SHP77 treated with DMSO at 0.1 percent for 48 hours (cell line): ENCODE measurements at regions not wholly inside any gene's neighbourhood (a gene's known extent, or its start where the extent isn't known, plus 50 kb on each side); places are given as distances from the start of the nearest gene placed in this dataset.
"Not testable (repeated sequence)": the region's sequence is repeated elsewhere in the genome, so short reads cannot be mapped to it uniquely, and the experiment has no call there.

Source experiments
- DNase-seq: peaks from one replicate; lab custom pipeline; 2025; lab: John Stamatoyannopoulos, UW

DNA sequence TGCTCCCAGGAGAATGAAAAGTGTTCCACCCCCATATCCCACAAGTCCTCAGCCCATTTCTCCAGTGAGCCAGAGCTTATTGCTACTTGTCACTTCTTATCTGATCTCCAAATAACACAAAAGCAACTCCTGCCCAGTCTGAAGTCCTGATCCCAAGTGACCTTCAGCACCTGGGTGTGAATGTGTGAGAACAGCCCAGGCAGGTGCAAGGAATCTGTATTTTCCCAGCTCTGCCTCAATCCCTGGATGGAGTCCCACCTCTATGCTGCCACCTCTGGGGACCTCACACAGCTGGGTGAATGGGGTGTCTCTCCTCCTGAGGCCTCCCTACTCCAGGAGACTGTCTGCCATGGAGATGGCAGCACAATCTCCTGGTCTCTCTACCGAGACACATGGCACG, 402.4 kb upstream of the PROX1 start:
- DNase-seq = no peak

DNA sequence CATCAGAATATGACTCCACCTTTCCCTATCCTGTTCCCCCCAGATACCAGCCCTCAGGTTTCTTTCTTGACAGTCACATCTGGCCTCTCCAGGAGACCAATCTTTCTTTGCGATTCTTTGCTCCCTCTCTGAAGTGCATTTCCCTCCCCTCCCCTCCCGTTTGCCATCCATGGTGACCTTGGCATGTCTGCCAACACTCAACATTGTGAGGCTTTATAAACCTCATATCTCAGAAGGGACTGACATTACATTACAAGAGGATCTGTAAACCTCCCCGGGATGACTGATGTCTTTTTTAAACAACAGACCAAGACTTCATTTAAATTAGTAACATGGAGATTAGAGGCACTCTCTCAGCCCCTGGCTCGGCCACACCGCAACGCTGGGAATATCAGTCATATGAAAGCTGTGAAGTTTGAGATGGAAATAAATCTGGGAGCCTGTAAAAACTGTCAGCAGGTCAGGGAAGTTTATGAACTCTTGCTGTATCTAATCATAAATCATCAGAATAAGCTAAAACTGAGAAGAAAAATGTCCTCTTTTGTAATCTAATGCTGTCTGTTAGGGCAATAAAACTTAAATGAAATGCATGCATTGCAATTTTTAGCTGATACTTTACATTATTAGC, 401.7 kb upstream of the PROX1 start:
- DNase-seq = no peak

DNA sequence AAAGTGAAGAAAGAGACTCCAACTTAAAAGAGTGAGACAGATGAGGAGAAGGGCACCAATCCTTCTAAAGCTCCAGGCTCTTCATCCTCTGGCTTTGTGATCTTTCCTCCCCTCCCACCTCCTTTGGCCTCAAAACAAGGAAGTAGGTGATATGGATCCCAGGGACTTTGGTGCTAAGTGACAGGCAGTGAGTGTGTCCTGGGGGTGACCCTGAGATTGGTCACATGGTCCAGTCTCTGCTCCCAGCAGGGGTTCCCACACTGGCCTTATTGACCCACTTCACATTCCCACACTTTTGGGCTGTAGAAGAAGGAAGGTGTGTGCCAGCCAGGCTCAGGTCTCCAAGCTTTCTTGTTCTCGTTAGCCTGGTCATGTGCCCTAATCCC, 401.2 kb upstream of the PROX1 start:
- no peak for DNase-seq

DNA sequence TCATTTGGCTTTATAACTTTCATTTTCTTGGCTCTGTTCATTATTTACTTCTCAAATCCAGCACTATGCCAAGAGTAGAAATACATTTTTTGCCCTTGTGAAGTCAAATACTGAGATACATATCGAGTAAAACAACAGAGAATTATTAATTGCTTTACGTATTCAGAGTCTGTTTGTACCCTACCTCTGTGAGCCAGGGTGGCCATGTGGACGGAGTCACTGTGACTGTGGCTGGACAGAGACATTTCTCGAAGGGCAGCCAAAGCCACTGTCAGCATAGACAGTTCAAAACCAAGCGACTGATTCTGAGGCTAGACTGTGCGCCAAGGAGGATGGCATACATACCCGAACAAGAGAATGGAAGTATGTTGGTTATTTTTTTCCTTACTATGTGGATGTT, 391.0 kb upstream of the PROX1 start:
- DNase-seq = no peak

DNA sequence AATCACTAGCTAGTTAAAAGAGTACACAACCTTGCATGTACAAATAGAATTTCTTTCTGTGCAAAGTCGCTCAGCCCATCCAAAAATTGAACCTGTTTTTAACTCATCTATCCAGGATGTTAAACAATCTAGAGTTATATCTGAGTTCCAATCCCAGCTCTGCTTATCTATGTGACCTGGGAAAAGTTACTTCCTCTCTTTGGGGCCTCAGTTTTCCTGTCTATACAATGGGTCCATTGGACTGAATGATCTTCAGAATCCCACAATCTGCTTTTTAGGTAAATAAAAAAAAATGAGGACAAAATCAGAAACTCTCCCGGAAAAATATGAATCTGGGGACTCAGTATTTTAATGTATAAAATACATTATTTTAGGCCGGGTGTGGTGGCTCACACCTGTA, 389.5 kb upstream of the PROX1 start:
- DNase-seq = no peak

DNA sequence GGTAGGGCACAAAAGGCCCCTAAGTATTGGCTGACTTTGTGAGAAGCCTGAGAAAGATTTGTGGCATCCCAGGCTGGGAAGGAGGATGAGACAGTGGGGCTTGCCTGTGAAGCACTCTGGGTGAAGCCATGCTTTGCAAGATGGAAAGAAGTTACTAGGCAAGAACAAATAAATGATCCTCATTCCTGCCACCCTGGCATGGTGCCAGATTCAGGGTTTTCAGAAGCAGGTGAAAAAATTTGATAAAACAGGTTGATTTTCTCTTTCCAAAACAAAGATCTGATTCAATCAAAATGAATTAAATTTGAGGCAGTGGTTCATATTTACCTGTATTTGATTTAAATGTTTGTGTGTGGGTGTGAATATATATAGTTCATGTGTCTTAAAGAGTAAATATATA, 386.9 kb upstream of the PROX1 start:
- no peak for DNase-seq

DNA sequence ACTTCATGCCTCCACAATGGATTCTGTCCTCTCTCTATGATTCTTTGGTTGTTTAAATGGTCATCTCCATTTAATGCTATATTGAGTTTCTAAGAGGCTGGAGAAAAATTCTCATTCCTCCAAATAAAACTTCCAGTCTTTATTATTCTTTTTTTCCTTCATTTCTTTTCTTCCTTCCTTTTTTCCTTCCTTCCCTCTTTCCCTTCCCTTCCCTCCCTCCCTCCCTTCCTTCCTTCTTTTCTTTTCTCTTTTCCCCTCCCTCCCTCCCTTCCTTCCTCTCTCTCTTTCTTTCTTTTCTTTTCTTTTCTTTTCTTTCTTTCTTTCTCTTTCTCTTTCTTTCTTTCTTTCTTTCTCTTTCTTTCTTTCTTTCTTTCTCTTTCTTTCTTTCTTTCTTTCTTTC, 386.1 kb upstream of the PROX1 start:
- not testable (repeated sequence) for DNase-seq

DNA sequence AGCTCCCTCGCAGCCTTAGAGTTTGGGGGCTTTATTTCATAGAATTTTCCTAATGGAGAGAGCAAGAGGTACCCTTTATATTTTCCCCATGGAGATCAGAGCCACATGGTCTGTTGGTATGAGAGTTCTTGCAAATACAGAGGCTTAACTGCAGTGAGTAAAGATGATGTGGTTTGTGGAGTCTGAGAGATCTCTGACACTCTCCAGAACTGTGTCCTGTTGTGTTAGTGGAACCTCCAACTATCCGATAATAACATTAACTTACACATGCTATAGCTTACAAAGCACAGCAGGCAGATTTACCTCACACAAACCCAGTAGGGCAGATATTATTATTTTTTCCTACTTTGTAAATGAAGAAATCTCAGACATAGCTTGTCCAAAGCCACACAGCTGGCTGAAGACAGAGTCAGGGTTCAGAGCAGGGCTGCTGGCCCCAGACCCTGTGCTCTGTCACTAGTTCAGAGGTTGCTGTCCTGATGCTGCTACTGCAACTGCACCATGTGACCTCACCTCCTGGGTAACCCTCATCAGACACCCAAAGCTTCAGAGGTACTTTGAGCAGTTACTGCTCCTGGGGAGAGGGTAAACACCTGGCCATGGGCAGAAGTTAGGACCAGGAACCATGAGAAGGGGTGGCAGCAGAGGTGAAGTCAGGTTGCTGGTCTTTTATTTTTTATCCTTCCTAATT, 384.8 kb upstream of the PROX1 start:
- DNase-seq = no peak

DNA sequence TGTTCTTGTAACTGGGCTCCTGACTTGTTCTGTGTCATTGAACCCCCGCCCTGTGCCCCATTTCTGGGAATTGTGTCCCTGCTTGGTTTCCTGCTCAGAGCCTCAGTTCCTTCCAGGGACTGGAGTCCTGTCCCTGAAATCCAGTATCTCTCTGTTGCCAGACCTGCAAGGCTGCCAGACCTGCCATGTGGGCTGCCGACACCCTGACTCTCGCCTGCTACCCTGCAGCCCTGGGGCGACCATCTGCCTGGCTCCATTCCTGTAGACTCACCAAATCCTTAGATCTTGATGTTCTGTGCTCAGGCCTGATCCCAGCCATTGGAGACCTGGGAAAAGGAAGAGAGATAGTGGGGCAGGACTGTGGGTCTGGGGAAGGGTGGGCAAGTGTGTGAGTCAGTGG, 383.3 kb upstream of the PROX1 start:
- DNase-seq = no peak

DNA sequence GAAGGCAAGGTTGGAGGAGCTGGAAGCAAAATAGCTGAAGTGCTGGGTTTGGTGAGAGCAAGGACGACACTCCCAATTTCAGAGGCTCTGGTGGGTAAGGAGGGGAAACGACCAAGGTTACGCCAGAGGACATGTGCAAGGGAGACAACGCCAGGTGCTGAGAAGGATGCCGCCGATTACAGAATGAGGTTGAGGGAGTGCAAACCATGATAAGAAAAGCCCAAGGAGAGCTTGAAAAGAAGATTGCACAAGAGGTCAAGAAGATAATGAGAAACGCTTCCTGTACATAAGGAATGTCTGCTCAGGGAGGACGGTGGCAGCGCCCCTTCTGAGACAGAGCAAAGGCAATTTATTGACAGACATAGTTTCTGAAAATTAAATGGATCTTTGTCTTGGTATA, 382.0 kb upstream of the PROX1 start:
- no peak for DNase-seq

DNA sequence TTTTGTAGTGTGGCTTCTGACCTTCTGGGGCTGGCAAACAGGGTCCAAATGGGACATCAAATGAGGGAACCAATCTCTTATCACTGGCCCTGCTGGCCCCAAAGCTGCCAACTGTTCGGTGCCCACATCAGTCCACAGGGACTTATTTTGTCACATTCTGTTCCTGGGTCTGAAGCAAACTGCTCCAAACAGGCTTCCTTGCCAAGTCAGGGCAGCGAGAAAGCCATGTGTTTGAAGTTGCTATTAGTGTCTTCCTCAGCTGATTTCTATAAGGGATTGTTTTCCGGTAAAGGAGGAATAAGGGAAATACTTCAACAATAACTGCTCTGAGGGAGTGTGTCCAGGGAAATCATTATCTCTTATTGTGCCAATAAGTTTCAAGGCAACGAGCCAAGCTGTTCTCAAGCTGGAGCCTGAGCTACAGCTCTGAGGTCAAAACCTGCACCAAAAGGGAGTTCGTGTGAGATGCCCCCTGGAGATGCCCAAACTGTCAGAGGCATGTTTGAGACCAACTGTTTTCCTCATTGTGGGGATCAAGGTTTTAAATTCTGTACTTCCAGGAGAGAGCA, 381.4 kb upstream of the PROX1 start:
- no peak for DNase-seq

DNA sequence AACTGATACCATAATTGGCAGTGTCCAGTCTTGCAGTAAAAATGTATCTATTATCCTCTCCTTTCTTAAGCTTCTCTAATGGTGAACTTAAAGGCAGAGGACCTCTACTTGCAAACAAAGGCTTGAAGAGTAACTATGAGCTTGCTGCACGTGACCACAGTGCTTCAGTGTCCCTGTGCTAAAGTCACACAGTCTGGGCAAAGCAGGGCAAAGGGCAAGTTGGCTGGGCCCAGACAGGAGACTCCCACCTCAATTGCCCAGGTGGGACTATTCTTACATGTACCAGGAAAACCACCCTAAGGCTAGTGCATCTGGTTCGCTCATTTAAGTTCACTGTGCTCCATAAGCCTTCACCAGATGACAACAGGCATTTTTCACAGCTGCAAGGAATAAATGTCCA, 374.2 kb upstream of the PROX1 start:
- DNase-seq = no peak

DNA sequence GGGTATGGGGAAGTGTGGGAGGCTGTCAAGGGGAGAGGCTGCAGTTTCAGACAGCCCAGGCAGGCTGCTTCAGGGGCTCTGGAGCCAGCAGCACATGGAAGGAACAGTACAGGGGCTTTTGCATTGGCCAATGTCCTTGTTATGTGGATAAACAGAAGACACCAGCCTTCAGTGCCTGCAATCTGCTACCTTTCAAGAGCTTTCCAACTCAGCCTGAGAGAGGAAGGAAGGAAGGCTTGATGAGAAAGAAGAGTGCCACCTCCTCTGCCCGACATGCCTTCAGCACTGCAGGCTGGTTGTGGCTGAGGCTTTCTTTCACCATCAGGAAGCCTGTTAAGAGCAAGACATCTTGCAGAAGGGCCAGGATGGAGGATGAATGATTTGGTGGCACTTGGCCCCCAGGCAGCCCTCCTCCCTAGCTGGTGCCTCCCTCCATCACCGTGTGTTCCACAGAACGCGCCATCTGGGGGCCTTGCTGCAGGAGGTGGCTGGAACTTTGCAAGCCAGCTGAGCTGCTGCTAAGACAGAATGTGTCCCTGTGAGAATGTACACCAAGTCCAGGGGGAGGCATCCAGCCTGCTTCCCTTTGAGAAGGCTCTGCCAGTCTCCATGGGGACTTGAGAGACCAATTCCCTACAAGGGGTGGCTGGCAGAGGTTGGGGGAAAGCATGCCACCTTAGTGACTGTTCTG, 372.4 kb upstream of the PROX1 start:
- no peak for DNase-seq

DNA sequence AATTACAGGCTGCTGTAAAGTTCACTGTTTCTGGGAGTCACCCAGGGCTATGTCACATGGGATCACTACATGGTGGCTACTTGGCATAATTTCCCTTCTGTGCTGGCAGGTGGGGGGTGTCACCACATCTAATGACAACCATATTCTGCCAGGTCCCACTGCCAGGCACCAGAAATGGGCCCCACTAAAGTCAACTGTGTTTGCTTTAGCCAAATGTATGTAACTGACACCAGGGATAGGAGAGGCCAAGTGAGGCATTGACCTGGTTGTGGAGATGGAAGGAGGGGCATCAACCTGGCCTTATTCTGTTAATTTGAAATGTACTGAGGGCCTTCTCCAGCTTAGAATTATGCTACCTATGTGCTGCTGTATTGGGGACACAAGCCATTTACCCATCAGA, 370.6 kb upstream of the PROX1 start:
- DNase-seq = no peak

DNA sequence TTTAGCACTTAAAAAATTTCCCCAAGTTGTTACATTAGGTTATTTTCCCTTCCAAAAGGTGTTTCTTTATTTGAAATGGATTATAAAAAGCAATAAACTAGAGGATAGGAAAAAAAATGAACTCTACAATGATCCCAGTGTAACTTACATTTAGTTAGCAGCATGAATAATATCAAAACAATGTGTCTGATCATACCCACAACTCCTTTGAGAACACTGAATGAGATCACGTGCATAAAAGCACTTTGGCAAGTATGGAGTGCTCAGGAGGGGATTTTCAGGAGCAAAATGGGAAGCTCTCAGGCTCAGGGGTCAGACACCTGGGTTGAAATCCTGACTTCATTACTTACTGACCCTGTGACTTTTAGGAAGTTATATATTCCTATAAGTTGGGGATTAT, 369.7 kb upstream of the PROX1 start:
- DNase-seq = no peak

DNA sequence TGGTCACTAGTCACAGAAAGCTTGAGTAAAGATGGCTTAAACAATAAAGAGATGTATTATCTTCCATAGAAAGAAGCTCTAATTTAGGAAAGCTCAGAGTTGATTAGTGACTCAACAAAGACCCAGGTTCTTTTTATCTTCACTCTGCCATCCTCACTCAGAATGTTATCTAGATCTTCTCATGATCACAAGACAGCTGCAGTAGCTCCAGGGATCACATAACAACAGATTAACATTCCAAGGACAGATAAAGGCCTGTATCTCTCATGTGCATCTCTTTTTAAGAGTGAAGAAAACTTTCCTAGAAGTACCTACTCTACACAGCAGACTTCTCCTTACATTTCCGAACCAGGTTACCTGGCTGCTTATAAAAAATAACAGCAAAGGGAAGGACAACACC, 368.7 kb upstream of the PROX1 start:
- no peak for DNase-seq

DNA sequence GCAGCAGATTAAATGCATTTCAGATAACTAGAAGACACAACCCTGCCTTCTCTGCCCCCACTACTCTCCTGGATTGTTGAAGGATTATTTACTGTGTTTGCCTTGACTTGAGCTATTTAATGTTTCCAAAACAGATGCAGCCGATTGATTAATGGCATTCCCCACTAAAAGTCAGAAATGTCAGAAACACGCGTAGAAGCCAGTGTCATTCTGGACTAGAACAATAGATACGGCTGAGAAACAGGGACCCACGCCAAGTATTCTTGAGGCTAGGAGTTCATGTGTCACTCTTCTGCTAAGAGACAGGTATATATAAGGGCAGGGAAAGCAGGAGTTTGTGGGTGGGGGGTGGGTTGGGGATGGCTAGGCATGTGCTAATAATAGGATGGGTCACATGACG, 366.7 kb upstream of the PROX1 start:
- no peak for DNase-seq

DNA sequence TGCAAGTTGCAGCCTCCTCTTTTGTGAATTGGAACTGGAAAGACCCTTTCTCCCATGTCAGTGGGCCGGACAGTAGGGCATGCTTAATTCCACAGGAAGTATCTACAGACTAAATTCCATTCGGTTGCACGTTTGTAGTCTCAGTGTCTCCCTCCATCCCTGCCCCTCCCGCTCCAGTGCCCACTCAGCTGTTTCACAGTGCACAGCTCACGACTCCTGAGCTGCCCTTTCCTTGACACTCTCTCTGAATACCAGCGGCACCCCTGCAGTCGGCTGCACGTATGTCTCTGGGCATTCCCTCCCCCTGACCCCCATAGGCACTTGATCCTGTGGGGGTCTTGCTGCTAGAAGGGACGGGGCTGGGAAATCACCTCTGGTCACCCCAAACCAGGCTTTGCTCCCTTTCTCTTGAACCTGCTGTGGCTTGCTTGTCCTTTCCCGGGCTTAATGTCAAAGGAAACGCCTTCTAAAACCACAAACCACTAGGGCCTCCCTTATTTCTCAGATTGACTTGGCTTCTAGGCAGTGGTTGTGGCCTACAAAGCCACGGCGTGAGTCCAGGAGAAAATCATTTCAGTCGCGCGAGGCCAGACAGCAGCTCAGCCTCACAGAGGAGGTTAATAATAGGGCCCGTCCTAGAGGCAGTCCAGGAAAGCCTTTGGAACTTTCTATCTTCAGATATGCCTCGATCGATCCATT, 365.3 kb upstream of the PROX1 start:
- no peak for DNase-seq

DNA sequence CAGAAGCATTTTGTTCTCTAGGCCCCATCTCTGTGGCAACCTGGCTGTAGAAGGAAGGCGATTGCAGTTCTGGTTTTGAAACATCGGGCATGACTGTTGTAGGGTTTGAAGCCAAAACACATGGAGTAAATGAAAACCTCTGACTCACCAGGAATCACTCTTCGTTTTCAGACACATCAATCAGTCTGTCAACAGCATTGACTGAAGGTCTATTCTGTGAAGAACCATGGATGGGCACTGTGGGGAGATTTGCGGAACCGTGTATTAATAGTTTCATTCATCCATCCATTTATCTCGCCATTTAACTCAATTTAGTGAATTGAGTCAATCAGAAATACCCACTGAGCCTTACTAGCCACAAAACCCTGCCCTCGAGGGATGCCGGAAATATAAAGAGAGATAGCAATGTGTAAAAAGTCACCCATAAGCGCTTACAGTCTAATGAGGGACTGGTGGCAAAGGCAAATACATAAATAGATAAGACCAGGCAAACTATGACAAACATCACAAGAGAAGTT, 364.6 kb upstream of the PROX1 start:
- DNase-seq = no peak

DNA sequence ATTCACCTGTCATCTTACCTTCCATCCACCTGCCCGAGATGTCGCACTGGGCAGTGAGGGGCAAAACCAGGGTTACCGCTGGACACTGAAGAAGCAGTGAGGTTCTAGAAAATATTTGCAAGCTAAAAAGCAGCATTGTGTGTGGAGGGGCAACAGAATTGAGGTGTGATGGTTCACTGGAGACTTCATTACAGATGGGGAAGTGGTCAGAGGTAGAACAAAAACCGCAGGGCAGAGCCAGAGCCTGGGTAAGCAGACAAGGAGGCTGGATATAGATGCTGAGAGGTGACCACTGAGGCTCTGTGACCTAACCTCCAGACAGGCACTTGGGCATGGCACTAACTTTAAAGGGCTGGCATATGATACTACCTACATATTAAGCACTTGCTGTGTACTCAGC, 363.9 kb upstream of the PROX1 start:
- DNase-seq = no peak

DNA sequence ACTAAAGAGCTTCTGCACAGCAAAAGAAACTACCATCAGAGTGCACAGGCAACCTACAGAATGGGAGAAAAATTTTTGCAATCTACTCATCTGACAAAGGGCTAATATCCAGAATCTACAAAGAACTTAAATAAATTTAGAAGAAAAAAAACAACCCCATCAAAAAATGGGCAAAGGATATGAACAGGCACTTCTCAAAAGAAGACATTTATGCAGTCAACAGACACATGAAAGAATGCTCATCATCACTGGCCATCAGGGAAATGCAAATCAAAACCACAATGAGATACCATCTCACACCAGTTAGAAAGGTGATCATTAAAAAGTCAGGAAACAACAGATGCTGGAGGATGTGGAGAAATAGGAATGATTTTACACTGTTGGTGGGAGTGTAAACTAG, 351.0 kb upstream of the PROX1 start:
- not testable (repeated sequence) for DNase-seq

DNA sequence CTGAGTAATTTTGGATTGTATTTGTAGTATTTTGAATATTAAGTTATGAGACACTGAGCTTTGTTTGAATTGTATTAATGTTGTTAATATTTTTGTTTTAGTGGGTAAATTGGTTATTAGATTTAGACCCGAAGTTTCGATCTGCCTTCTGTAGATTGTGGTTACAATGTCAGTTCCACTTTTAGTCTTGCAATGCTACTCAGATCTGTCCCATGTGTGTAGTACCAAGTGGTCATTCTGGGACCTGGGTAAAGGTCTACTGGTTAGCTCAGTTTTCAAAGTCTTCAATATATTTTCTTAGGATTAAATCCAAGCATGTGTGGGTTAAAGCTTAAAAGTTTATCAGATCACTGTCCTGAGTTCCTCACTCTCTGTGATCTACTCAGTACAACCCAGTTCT, 346.5 kb upstream of the PROX1 start:
- no peak for DNase-seq

DNA sequence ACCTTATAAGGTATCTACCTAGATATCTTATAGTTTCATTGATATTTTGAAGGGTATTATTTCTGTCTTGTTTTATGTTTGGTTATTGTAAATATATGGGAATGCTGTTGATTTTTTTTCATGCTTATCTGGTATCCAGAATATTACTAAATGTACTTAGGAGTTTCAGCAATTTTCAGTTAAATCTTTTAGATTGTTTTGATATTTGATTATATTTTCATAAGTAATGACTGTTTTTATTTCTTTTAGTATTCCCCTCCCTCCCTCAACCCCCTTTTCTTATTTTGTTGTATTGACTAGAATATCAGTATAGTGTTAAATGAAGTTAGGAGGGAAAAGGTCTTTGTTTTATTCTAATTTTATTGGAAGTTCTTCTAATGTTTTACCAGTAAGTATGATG, 344.4 kb upstream of the PROX1 start:
- no peak for DNase-seq
